ENCODE measurements at regions not wholly inside any gene's neighbourhood (a gene's known extent, or its start where the extent isn't known, plus 50 kb on each side); places are given as distances from the start of the nearest gene placed in this dataset.

- TF ChIP-seq POLR2A (IDR thresholded peaks at IDR 0.05) (no peak), CTCF (IDR thresholded peaks at IDR 0.05) (no peak)
Observed at GRCh38 chr14:61602733-61603077, 92.6 kb upstream of the HIF1A start.

All from testis (tissue), 2 donors.